SK-N-SH treated with all-trans-retinoic acid at 6 μM for 48 hours (cell line): ENCODE measurements at regions not wholly inside any gene's neighbourhood (a gene's known extent, or its start where the extent isn't known, plus 50 kb on each side); places are given as distances from the start of the nearest gene placed in this dataset.

Experiments
- CREB5 ChIP-seq: fragments of 250-450 bp; sonication (Bioruptor Pico); IDR thresholded peaks from 2 replicates; pipeline ENCODE4 v1.5.1; 2020; ENCODE audit warnings: low read depth, mild to moderate bottlenecking, moderate library complexity
- CSDC2 ChIP-seq: fragments of 250-450 bp; sonication (Bioruptor Pico); IDR thresholded peaks from 2 replicates; pipeline ENCODE4 v1.5.0; 2020; ENCODE audit warnings: mild to moderate bottlenecking, moderate library complexity
- ESRRG ChIP-seq: fragments of 250-450 bp; sonication (Bioruptor Pico); IDR thresholded peaks from 2 replicates; pipeline ENCODE4 v1.6.1; 2021; ENCODE audit warnings: mild to moderate bottlenecking
- TCF4 ChIP-seq: fragments of 250-450 bp; sonication (Bioruptor Pico); IDR thresholded peaks from 2 replicates; pipeline ENCODE4 v1.8.0; 2021; ENCODE audit warnings: mild to moderate bottlenecking, moderate library complexity, borderline replicate concordance
- ZC3H10 ChIP-seq: fragments of 250-450 bp; sonication (Bioruptor Pico); IDR thresholded peaks from 2 replicates; pipeline ENCODE4 v1.5.1; 2021; ENCODE audit warnings: mild to moderate bottlenecking, moderate library complexity
- ZFP30 ChIP-seq: fragments of 450-650 bp; formaldehyde crosslinking; IDR thresholded peaks from 2 replicates; pipeline ENCODE4 v1.5.0; 2022; ENCODE audit warnings: mild to moderate bottlenecking, moderate library complexity
- TF ChIP-seq, protein P1 (sequence below): fragments of 250-450 bp; sonication (Bioruptor Pico); IDR thresholded peaks from 2 replicates; pipeline ENCODE4 v1.8.0; 2020; ENCODE audit warnings: mild to moderate bottlenecking, moderate library complexity, borderline replicate concordance

DNA sequence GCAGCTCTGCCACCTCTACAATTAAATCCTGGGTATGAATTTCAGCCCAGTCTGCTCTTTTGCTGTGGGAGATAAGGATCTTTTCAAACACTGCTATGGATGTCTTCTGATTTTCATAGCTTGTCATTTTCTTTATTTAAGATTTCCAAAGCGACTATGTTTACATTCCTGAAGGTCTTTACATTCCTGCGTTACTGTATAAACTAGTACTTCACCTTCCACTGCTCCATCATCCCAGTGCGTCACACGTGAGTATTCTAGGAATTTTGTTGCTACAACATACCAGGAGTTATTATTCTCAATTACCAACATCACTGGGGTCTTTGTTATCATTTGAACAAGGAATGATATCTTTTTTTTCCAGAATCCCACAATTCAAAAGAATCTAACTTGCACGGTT, 944.7 kb downstream of the SORCS3 start:
- TF ChIP-seq ZC3H10 (CRISPR knock-in tag): no peak
- no peak for TF ChIP-seq ESRRG (CRISPR knock-in tag)
- TF ChIP-seq ZFP30: no peak
- TF ChIP-seq CREB5: no peak
- no peak for TF ChIP-seq CSDC2 (CRISPR knock-in tag)
- no peak for TF ChIP-seq TCF4 (CRISPR knock-in tag)
- TF ChIP-seq, protein P1, sequence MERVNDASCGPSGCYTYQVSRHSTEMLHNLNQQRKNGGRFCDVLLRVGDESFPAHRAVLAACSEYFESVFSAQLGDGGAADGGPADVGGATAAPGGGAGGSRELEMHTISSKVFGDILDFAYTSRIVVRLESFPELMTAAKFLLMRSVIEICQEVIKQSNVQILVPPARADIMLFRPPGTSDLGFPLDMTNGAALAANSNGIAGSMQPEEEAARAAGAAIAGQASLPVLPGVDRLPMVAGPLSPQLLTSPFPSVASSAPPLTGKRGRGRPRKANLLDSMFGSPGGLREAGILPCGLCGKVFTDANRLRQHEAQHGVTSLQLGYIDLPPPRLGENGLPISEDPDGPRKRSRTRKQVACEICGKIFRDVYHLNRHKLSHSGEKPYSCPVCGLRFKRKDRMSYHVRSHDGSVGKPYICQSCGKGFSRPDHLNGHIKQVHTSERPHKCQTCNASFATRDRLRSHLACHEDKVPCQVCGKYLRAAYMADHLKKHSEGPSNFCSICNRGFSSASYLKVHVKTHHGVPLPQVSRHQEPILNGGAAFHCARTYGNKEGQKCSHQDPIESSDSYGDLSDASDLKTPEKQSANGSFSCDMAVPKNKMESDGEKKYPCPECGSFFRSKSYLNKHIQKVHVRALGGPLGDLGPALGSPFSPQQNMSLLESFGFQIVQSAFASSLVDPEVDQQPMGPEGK (CRISPR knock-in tag): no peak
